Mammary epithelial cell (primary cell): ENCODE measurements at regions not wholly inside any gene's neighbourhood (a gene's known extent, or its start where the extent isn't known, plus 50 kb on each side); places are given as distances from the start of the nearest gene placed in this dataset.

Experiments
- CTCF ChIP-seq, 2 donors: IDR thresholded peaks in 1 of 2; conservative IDR thresholded peaks in 1 of 2; 2 replicates each; pipeline ENCODE4 v1.5.1; 2011 to 2012; ENCODE audit warnings: inconsistent platforms in 2 of 2, low read length in 2 of 2, mild to moderate bottlenecking in 2 of 2, control low read depth in 1 of 2, low read depth in 1 of 2; ENCODE audit not compliant: insufficient read depth in 1 of 2; ENCODE audit errors: extremely low read depth in 1 of 2
- EZH2 ChIP-seq: IDR thresholded peaks from 2 replicates; pipeline ENCODE4 v1.6.1; 2012; ENCODE audit warnings: low read length, inconsistent platforms, borderline replicate concordance

- TF ChIP-seq CTCF (conservative IDR thresholded peaks at IDR 0.05 in 1 of 2, IDR thresholded peaks at IDR 0.05 in 1 of 2; ENCODE audit: extremely low read depth in 1 of 2, insufficient read depth in 1 of 2, low read depth in 1 of 2, low read length in 2 of 2) (no peak), EZH2 (no peak)
Measured at GRCh38 chr4:163611784-163612445, 117.4 kb downstream of the TMA16 start.
